Stomach (tissue), 4 donors: ENCODE measurements at regions not wholly inside any gene's neighbourhood (a gene's known extent, or its start where the extent isn't known, plus 50 kb on each side); places are given as distances from the start of the nearest gene placed in this dataset.

ENCODE experiments used
- CTCF ChIP-seq, 7 experiments: fragments of 450-650 bp in 4 of 7; fragments of 200-600 bp in 3 of 7; sonication (generic) in 3 of 7; IDR thresholded peaks; one replicate each; pipeline ENCODE4 v1.5.1; 2016 to 2019; ENCODE audit warnings: antibody characterized with exemption in 7 of 7, control low read depth in 2 of 7, mild to moderate bottlenecking in 1 of 7
- EP300 ChIP-seq: sonication (generic); formaldehyde crosslinking; IDR thresholded peaks from one replicate; pipeline ENCODE4 v1.6.1; 2017; ENCODE audit warnings: antibody characterized with exemption
- POLR2A ChIP-seq, 4 donors: fragments of 450-650 bp; IDR thresholded peaks; one replicate each; pipeline ENCODE4 v1.6.1; 2016; ENCODE audit warnings: antibody characterized with exemption in 4 of 4, control low read depth in 2 of 4, mild to moderate bottlenecking in 1 of 4, moderate library complexity in 1 of 4

GRCh38 chr5:99379187-99379586, 450.4 kb upstream of the CHD1 start:
- TF ChIP-seq CTCF (IDR thresholded peaks at IDR 0.05) = no peak
- no peak for TF ChIP-seq EP300
- TF ChIP-seq POLR2A (IDR thresholded peaks at IDR 0.05) = no peak
